NCI-H748 (cell line): ENCODE measurements at regions not wholly inside any gene's neighbourhood (a gene's known extent, or its start where the extent isn't known, plus 50 kb on each side); places are given as distances from the start of the nearest gene placed in this dataset.

Experiments
- DNase-seq: peaks from one replicate; lab custom pipeline; 2025; ENCODE audit not compliant: unreplicated experiment; lab: John Stamatoyannopoulos, UW

GRCh38 chr13:81473366-81473899 lies 1132.5 kb upstream of the SPRY2 start:
- no peak for DNase-seq

GRCh38 chr13:81458170-81458569 lies 1117.2 kb upstream of the SPRY2 start:
- no peak for DNase-seq

- no peak for DNase-seq
These were observed 1105.5 kb upstream of the SPRY2 start for GRCh38 chr13:81446441-81446840.

- DNase-seq: no peak
These were observed 1102.0 kb upstream of the SPRY2 start for GRCh38 chr13:81442904-81443303.

GRCh38 chr13:81425286-81425685 lies 1084.4 kb upstream of the SPRY2 start:
- DNase-seq: no peak

GRCh38 chr13:81409284-81409683 lies 1068.4 kb upstream of the SPRY2 start:
- DNase-seq: no peak

- no peak for DNase-seq
These were observed 1067.7 kb upstream of the SPRY2 start for GRCh38 chr13:81408647-81409046.

GRCh38 chr13:81406639-81407292 lies 1065.8 kb upstream of the SPRY2 start:
- no peak for DNase-seq

- DNase-seq: no peak
These were observed 1065.1 kb upstream of the SPRY2 start for GRCh38 chr13:81406022-81406421.

GRCh38 chr13:81396192-81396591 lies 1055.3 kb upstream of the SPRY2 start:
- no peak for DNase-seq

- no peak for DNase-seq
These were observed 1054.4 kb upstream of the SPRY2 start for GRCh38 chr13:81395368-81395767.

- DNase-seq: no peak
These were observed 1053.7 kb upstream of the SPRY2 start for GRCh38 chr13:81394640-81395039.

- DNase-seq: no peak
These were observed 1052.8 kb upstream of the SPRY2 start for GRCh38 chr13:81393721-81394120.

GRCh38 chr13:81393110-81393509 lies 1052.2 kb upstream of the SPRY2 start:
- DNase-seq: no peak

- DNase-seq: no peak
These were observed 1047.5 kb upstream of the SPRY2 start for GRCh38 chr13:81388400-81388799.

GRCh38 chr13:81383444-81383843 lies 1042.5 kb upstream of the SPRY2 start:
- DNase-seq: no peak

- DNase-seq: peak; percentile 18
These were observed 1041.3 kb upstream of the SPRY2 start for GRCh38 chr13:81382246-81382645.

GRCh38 chr13:81381560-81381959 lies 1040.6 kb upstream of the SPRY2 start:
- DNase-seq: no peak

GRCh38 chr13:81379183-81379582 lies 1038.3 kb upstream of the SPRY2 start:
- DNase-seq: no peak

GRCh38 chr13:81377921-81378320 lies 1037.0 kb upstream of the SPRY2 start:
- no peak for DNase-seq

GRCh38 chr13:81375709-81376108 lies 1034.8 kb upstream of the SPRY2 start:
- no peak for DNase-seq

- peak; percentile 73 for DNase-seq
These were observed 1021.8 kb upstream of the SPRY2 start for GRCh38 chr13:81362711-81363110.

GRCh38 chr13:81350056-81350455 lies 1009.1 kb upstream of the SPRY2 start:
- DNase-seq: no peak
